HG02798 (cell line): ENCODE measurements at regions not wholly inside any gene's neighbourhood (a gene's known extent, or its start where the extent isn't known, plus 50 kb on each side); places are given as distances from the start of the nearest gene placed in this dataset.
"Not testable (repeated sequence)": the region's sequence is repeated elsewhere in the genome, so short reads cannot be mapped to it uniquely, and the experiment has no call there.

Experiments used
- ATAC-seq: cut with Tn5 transposase; IDR thresholded peaks from one replicate; pipeline ENCODE4 v1.9.1; 2021; ENCODE audit warnings: mild to moderate bottlenecking; ENCODE audit not compliant: unreplicated experiment, poor library complexity

DNA sequence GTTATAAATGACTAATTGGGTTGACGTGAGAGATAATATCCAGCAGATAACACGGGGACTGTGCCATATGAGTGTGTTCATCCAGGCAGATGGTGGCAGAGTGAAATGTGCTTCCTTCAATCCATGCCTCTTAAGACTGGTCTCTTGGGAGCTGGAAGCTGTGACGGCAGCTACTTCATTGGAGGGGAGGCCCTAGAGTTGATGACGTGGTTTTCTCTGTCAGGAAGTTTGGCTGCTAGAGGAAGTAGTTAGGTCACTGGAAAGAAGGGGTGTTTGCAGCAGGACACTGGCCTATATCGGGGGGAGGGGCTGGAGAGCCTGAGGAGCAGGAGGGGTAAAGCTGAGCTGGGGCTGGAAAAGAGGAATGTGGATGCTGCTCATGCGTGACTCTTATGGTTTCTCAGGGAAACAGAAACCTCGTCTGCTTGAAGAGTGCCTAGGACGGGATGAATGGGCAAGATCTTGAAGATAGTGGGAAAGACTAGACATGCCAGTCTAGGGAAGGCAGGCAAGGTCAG lies 3051.6 kb downstream of the RPIA start:
- ATAC-seq: not testable (repeated sequence)

DNA sequence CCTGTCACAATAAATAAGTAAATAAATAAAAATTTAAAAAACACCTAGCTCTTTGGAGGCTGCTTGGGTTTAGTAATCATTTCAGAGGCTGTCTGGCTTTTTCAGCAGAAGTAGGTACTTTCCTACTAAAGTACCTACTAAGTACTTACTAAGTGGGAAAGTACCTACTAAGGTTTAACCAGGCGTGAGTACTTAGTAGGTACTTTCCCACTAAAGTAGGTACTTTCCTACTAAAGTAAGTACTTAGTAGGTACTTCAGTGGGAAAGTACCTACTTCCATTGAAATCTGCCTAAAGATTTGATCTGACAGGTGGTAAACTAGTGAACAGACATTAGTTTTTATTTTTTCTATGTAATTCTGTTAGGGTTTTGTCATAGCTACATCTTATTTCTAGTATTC lies 3052.4 kb downstream of the RPIA start:
- not testable (repeated sequence) for ATAC-seq

DNA sequence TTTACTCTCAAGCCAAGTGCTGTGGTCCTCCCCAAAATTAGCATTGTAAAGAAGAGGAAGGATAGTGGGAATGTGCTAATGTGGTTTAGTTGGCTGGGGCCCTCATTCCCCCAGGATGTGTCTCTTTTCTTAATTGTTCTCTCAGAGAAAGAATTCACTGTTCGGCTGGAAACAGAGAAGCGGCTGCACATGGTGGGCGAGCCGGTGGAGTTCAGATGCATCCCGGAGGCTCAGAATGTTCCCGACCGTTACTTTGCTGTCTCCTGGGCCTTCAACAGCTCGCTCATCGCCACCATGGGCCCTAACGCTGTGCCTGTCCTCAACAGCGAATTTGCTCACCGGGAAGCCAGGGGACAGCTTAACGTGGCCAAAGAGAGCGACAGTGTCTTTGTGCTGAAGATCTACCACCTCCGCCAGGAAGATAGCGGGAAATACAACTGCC lies 3053.2 kb downstream of the RPIA start:
- ATAC-seq: not testable (repeated sequence)

DNA sequence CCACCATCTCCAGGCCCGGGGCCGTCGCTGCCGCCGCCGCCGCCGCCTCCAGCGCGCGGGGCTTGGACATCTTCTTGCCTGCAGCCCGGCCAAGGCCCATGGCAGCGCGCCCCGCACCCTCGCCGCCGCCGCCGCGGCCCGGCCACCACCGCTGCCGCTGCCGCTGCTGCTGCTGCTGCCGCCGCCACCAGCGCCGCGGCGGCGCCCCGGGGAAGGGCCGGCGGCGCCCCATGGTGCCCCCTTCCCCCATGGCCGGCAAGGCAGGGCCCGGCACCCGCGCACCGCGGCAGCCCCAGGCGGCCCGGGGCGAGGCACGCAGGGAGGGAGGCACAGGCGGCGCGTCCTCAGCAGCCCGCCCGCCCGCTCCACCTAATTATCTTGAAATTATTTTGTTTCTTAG lies 3057.4 kb downstream of the RPIA start:
- no peak for ATAC-seq

DNA sequence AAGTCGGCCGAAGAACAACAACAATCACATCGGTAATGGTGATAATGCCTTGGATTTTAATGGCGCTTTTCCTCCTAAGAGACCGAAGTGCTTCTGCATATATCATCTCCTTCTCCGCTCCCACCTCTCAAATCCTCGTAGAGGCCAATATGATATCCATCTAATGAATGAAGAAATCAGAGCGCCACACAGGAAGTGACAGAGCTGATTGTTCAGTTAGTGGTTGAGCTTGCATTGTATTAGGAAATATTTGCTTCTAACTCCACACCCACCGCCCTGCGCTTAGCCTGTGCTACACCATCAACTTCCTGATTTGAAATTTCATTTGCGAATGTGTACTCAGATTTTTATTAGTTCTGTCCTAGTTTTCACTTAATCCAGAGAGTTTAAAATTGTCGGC lies 3058.2 kb downstream of the RPIA start:
- not testable (repeated sequence) for ATAC-seq

DNA sequence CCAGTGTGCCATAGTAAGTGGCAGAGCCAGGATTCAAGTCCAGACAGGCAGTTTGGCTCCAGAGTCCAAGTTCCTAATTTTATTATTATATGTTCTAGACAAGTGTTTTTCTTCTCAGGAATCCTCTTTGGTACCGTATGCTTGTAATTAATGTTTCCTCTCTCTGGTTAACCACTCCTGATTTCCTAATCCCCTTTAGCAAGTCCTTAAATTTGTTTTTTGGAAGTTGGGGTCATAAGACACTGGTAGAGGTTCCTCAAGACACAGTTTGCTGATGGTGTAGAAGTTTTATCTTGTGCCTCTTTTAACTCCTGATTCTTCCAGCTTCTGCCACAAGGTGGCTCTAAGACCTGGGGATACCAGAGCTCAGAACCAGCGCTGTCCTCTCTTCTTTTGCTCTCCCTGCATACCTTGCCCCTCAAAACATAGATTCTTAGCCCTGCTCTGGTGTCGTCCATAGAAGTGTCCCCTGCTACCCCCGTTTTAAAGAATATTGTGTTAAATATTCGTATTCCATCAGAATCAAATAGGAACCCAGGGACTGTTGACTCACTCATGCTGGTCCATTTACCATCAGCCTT lies 3068.0 kb downstream of the RPIA start:
- ATAC-seq: peak; percentile 59

DNA sequence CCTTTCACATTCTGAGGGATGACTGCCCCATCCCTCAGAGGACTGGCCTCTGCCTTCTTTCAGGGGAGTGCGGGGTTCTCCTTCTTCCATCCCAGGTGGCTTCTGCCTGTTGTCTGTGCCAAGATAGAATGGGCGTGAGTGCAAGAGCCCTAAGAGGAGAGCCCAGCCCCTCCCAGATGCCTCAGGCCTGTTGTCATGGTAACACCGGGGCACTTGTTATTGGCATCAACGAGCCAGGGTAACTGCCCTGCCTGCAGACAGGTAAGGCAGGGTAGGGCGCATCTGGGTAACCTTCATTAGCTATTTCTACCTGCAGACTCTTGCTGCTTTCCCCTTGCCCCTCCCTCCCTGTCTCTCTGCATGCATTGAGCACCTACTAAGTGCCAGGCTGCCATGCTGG lies 3069.2 kb downstream of the RPIA start:
- not testable (repeated sequence) for ATAC-seq

DNA sequence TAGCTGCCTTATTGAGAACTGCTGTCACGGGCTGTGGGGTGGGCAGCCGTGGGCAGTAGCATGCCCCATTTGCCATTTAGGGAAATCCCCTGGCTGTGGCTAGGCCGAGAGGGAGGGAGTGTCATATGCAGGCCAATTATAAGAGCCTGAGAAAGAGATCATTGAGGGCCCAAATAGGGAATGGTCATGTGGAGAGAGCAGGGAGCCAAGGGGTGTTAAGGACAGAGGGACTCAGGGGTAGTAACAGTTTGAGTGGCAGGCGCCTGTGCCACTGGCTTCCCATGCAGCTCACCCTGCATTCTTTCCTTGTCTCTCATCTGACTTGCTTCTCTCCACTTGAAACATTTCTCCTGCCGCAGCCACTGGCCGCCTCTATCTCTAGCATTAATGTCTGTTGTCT lies 3070.8 kb downstream of the RPIA start:
- ATAC-seq: not testable (repeated sequence)

DNA sequence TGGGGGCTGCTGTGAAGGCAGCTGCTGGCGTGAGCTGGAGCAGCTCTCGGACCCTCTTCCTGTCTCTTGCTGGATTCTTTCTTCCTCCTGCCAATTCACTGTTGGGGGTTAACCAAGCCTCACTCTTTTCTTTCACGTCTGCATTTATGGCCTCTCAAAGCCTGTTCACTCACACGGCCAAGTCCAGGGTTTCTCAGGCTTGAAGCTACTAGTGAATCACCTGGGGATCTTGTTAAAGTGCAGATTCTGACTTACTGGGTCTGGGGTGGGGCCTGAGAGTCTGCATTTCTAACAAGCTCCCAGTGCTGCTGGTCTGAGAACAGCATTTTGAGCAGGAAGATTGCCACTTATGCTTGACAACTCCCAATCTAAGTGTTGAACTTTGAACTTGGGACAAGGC lies 3072.2 kb downstream of the RPIA start:
- not testable (repeated sequence) for ATAC-seq

DNA sequence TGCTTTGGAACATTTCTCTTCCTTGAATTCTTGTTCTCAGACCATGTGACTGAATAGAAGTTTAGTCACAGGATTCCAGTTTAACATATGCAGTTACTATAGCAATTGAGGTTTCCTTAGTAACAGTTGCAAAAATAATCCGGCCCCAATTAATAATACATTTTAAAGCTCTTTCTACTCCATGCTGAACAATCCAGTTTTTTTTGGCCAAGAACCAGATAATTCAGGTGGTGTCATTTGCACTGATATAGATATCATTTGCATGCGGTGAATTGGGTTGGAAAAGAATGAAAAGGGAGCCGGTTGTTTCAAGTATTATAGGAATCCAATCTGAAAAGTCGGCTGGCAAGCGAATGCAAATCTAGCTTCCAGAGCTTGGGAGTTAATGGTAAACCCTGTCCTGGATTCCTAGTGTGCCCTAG lies 3073.1 kb downstream of the RPIA start:
- ATAC-seq: not testable (repeated sequence)

DNA sequence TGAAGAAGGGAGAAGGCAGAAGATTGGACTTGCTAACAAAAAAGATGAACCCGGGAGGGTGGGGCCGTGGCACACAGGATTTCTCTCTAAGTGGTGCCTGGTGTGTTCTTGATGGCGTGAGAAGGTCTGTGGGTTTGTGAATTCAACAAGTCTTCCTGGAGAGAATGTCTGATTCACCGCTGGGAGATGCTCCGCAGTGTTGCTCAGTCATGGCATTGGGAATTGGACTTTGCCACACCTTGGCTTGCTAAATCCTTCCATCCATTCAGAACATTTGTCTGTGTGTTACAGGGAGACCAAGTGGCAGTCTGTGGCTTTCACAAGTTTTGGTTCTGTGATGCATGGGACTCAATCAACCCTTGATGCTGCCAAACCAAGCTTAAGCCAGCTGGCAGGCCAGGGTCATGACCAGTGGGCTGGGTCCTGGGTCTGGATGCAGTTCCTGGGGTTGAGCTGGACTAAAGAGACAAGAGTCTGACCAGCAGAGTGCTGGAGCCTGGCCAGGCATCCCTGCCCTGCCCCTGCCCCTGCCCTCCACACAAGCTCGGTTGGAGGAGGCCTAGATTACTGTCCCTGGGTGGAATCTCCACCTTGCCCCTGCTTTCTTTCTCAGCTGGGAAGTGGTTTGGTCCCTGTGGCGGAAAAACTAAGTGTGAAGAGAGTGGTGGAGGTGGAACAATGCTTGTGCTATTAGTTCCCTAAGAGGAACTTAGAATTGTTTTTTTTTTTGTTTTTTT lies 3073.7 kb downstream of the RPIA start:
- not testable (repeated sequence) for ATAC-seq

DNA sequence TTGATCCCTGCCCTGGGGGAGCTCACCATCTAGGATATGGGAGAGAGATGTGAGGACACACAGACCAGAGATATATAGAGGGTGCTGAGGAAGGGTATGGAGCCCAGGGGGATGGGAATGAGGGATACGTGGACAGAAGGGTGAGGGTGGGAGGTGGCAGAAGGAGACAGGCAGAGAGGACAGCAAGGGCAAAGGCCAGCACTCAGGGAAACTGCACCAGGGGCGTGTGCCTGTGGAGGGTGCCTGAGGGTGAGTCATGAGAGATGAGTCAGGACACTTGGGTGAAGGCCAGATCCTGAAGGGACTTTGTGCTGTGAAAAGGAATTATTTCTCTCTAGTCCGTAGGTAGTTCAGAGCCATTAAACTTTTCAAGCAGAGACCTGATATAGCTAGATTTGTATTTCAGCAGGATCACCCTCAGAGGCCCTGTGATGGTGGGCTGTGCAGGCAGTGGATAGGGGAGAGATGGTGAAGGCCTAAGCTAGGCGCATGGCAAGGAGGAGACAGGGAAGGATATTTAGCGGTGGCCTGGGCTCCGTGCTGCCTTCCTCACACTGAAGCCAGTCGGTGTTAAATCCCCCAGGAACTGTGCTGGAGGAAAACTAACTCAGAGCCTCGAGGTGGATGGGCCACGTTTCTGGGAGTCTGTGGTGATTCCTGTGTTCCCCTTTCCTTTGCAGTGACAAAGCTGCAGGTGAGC lies 3075.0 kb downstream of the RPIA start:
- not testable (repeated sequence) for ATAC-seq

DNA sequence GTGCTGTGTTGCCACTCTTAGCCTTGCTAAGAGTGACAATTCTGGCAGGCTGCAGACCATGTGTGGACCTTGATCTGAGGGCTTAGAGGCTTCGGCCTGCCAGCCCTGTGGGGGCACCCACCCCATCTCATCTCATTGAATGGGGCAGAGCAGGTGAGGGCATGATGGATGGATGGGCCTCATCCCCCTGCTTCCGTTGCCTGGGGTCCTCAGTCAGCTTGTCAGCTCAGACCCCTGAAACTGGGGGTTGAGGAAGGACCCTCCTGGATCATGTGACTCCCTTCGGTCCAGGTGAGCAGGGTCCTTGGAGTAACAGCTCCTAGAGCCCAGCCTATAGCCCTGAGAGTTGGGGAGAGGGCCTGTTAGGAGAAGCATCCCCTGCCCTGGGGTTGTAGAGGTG lies 3076.8 kb downstream of the RPIA start:
- ATAC-seq: not testable (repeated sequence)

DNA sequence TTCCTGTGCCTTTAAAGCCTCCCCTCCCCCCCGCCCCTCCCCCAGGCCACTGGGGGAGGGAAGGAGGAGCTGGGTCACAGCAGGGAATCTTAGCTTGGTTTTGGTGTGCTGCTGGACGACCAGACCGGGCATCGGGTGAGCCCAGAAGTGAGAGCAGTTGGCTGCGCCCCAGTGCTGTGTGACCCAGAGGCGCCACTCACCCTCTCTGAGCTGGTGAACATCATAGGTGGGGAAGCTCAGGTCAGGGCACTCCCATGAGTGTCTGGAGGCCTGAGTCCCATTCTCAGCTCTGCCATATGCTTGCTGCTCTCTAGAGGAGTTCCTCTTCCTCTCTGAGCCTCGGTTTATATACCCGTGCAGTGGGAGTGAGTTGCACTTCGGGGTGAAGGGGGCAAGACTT lies 3077.5 kb downstream of the RPIA start:
- not testable (repeated sequence) for ATAC-seq

DNA sequence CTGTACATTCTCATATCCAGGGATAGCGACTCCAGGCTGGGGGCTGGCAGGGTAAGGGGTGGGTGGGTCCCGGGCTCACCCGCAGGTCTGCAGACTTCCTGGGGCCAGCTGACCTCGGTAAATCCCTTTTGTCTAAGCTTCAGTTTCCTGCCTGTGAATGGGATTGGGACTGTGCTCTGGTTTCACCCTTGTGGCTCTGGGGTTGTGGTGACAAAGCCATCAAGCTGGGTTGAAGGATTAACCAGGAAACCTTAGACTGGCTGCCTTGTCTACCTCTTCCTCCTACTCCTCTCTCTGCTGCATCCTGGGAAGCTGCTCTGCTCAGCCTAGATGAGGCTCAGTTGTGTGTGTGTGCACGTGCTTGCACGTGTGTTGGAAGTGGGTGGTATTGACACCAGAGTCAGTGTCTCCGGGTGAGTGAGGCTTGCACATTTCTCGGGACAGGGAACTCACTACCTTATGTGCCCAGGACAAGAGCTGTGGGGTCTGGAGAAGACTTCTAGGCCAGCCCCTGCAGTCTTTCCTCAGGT lies 3078.6 kb downstream of the RPIA start:
- ATAC-seq: not testable (repeated sequence)

DNA sequence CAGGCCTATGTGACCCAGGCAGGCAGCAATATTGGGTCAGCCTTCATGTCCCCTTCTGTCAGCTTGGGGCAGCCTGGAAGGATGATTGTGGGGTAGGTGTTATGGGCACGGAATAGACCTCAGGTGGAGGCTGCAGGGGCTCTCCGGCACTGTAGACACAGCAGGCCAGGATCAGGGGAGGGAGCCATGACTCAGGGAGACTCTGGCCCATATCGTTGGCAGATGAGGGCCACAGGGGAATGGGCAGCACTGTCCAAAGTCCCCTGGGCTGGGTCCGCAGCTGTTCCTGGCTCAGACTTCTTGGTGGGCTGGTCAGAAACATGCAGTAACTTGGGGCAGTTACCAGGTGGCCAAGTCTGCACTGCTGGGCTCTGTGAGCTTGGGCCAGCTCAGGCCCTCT lies 3080.1 kb downstream of the RPIA start:
- not testable (repeated sequence) for ATAC-seq

DNA sequence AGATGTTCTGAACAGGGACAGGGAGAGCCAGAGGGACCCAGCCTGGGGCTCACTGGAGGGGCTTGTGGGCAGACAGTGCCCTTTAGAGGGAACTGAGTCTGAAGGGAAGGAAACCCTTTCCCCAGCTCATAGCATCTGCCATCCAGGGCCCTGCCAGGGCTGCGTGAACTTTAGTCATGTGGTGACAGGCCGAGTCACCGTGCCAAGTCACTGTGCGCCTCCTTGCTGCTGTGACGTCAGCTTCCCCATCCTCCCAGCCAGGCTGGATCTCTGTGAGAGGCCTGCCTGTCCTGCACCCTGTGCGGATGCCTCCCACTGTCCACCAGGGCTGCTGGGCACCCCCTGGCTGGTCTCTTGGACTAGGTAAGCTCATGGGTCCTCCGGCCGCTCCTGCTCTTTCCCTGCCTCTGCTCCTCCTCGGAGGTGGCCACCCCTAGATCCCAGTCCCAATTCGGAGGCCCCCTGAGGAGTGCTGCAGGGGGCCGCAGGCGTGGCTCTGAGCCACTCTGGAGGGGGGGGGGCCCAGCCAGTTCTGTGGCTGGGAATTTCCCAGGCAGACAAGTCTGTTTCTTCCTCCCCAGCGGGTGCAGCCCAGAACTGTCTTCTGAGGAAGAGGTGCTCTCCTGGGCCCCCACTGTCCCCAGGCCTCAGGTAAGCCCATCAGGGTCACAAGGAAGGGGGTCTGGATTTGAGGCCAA lies 3080.9 kb downstream of the RPIA start:
- ATAC-seq: not testable (repeated sequence)

DNA sequence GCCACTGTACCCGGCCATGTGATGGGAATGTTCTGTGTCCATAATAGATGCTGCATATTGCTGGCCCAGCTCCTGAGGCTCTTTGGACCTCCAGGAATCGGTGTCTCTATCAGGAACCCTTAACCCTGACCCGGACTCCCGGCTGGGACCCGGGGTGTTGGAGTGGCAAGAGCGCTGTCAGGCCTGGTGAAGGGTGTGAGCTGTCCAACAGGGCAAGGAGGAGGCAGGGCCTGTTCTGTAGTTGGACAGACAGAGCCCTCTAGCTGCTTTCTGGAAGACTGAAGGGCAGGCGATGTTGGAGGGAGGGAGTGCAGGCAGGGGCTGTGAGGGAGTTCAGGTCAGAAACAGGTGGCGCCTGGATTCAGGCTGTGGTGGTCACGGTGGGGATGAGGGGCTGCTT lies 3082.3 kb downstream of the RPIA start:
- not testable (repeated sequence) for ATAC-seq

DNA sequence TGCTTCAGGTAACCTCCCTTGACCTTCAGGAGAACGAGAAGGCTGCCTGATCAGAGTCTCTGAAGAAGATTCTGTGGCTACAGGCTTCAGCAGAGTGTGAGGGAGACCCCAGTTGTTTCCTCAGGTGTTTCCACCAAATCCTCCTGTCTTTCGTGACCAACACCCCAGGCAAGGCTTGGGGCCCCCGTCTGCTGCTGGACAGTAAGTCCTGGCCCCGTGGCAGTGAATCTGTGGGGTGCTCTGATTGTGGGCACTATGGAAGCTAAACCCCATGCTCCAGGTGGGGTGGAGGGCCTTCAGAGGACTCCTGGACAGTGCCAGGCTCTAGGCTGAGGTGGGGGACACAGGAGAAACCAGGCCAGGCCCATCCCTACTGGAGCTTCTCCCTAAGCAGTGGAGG lies 3083.7 kb downstream of the RPIA start:
- ATAC-seq: not testable (repeated sequence)

DNA sequence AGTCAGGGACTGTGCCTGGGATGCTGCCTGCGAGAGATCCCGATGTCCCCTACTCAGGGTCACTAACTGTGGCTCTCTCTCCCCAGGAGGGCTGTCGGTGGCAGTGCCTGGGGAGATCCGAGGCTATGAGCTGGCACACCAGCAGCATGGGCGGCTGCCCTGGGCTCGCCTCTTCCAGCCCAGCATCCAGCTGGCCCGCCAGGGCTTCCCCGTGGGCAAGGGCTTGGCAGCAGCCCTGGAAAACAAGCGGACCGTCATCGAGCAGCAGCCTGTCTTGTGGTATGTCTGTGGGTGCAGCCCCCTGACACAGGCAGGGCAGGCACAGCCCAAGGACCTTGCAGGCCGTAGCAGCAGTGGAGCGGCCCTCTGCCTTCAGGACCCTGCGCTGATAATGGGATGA lies 3088.9 kb downstream of the RPIA start:
- ATAC-seq: not testable (repeated sequence)
